Breast epithelium (tissue), 3 donors: ENCODE measurements at regions not wholly inside any gene's neighbourhood (a gene's known extent, or its start where the extent isn't known, plus 50 kb on each side); places are given as distances from the start of the nearest gene placed in this dataset.

ENCODE experiments used
- CTCF ChIP-seq, 3 donors: fragments of 450-650 bp; IDR thresholded peaks; one replicate each; pipeline ENCODE4 v1.5.1; 2016 to 2017; ENCODE audit warnings: antibody characterized with exemption in 3 of 3, mild to moderate bottlenecking in 3 of 3, moderate library complexity in 3 of 3
- POLR2A ChIP-seq: fragments of 450-650 bp; IDR thresholded peaks from one replicate; pipeline ENCODE4 v1.6.1; 2016; ENCODE audit warnings: antibody characterized with exemption, mild to moderate bottlenecking, moderate library complexity
- POLR2AphosphoS5 ChIP-seq, 3 donors: sonication (generic); formaldehyde crosslinking; IDR thresholded peaks; one replicate each; pipeline ENCODE4 v1.6.1; 2017; ENCODE audit warnings: antibody characterized with exemption in 3 of 3

- TF ChIP-seq CTCF (IDR thresholded peaks at IDR 0.05) = no peak
- TF ChIP-seq POLR2AphosphoS5 (IDR thresholded peaks at IDR 0.05) = no peak
- TF ChIP-seq POLR2A = no peak
Measured at GRCh38 chr1:37124501-37124900, 90.2 kb upstream of the GRIK3 start.
